GDM1 (cell line): ENCODE measurements at regions not wholly inside any gene's neighbourhood (a gene's known extent, or its start where the extent isn't known, plus 50 kb on each side); places are given as distances from the start of the nearest gene placed in this dataset.
"Not testable (repeated sequence)": the region's sequence is repeated elsewhere in the genome, so short reads cannot be mapped to it uniquely, and the experiment has no call there.

Source experiments
- DNase-seq: peaks from one replicate; lab custom pipeline; 2025; lab: John Stamatoyannopoulos, UW

DNA sequence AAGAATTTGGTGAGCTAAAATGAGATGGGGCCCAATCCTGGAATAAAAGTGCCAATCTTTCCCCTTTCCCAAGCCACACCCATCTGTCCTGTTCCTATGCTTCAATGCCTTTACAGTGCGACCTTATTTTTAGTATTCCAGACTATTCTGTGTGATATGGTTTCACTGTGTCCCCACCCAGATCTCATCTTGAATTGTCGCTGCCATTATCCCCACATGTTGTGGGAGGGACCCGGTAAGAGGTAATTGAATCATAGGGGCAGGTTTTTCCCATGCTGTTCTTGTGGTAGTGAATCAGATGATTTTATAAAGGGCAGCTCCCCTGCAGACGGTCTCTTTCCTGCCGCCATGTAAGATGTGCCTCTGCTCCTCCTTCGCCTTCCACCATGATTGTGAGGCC lies 129.3 kb upstream of the KIF26B start:
- no peak for DNase-seq

DNA sequence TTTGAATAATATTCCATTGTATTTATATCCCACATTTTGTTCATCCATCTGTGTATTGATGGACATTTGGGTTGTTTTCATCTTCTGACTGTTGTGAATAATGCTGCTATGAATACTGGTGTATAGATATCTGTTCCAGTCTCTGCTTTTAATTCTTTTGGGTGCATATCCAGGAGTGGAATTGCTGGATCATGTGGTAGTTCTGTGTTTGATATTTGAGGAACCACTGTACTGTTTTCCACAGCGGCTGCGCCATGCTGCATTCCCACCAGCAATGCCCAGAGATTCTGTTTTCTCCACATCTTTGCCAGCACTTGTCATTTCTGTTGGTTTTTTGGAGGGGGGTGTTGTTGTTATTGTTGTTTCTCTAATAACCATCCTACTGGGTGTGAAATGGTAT lies 131.6 kb upstream of the KIF26B start:
- DNase-seq, result no peak

DNA sequence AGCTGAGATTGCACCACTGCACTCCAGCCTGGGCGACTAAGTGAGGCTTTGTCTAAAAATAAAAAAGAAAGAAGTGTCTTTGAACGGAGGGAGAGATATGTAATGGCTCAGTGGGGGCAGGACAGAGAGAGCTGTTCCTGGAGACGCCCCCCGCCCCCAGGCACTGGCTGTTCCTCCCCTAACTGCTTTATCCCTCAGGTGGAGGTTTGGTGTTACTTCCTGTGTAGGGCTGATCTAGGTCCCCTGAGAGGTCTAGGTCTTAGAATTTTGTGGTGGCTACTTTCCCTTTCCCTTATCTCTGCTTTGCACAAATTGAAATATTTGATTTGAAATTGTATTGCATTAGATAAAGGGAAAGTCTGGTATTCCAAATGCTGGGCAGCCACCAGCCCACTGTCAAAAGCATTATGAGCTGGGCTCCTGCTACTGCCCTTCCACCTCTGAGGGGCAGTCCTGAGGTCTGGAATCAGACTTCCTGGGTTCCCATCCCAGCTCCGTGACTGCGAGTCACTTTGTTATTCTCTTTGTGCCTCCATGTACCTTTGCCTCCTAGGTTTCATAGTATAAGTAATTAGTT lies 134.8 kb upstream of the KIF26B start:
- no peak for DNase-seq

DNA sequence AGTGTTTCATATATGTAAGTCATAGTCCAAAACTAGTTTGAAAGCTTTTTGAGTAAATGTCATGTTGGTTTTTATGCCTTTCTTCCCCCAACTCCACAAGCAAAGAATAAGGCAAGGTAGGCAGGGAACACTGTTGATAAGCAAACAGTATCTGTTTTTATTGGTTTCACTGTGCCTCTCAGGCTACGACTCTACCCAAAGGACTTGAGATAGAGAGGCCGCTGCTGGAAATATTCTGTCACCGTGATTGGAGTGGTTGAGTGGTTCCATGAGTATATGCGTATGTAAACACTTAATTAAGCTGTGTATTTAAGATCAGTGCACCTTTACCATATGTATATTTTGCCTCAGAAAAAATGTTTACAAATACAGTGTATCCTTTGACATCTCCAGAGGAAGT lies 138.1 kb upstream of the KIF26B start:
- no peak for DNase-seq

DNA sequence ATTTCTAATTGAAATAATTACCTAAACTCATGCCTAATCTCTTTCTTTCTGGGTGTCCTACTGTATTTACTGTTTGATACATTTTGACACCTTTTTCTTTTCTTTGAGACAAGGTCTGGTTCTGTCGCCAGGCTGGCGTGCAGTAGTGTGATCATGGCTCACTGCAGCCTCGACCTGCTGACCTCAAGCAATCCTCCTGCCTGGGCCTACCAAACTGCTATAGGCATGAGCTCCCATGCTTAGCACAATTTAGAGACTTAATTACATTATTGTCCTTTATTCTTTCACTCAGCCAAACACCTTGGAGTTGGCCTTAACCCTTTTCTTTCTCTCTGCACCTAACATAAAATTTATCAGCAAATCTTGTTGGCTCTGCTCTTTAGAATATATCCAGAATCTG lies 139.8 kb upstream of the KIF26B start:
- no peak for DNase-seq

DNA sequence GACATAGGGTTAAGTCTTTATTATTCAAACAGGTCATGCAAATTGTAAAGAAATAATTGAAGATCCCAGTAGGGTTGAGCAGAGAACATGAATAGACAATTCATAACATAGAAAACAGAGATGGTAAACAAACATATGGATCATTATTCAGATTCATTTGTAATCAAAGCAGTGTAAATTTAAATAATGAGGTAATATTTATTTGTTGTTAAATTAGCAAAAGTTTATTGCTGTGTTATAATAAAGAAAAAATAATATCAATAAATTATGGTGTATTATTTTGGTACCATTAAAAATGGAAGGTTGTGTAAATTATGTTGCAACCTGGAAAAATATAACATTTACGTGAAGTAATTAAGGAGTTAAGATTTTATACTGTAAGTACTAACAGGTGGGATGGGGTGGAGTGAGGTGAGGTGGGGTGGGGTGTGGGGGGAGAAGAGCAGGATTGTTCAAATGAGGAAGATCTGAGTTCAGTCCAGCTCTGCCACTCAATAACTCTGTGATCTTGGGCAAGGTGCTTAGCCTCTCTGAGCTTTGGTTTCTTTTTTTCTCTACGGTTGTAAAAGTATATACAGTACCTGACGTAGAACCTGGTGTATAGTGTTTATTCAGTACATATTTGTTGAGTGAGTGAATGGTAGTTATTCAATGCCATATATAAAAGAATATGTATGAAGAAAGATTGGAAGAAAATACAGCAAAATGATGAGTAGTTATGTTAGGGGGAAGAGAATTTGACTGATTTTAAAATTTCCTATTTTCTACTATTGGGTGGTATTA lies 140.3 kb upstream of the KIF26B start:
- no peak for DNase-seq

DNA sequence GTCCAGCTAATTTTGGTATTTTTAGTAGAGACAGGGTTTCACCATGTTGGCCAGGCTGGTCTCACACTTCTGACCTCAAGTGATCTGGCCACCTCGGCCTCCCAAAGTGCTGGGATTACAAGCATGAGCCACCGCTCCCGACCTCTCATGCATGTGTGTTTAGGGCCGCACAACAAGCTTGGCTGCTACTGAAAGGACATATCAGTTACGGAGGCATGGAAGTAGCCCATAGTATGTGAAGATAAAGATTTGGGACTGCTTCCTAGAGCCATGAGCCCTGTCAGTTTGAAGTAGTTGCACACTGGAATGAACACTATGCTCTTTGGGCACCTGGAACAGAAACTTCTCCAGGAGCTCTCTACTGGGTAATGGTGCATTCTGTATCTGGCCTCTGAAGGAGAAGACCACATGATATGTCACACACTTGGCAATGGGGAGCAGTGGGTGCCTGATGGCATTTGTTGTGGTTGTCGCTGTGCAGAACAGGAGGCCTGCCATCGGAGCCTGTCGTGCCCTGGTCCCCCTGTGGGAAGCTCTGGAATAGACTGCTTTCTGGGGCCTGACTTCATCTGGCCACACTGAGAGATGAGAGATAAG lies 144.7 kb upstream of the KIF26B start:
- no peak for DNase-seq

DNA sequence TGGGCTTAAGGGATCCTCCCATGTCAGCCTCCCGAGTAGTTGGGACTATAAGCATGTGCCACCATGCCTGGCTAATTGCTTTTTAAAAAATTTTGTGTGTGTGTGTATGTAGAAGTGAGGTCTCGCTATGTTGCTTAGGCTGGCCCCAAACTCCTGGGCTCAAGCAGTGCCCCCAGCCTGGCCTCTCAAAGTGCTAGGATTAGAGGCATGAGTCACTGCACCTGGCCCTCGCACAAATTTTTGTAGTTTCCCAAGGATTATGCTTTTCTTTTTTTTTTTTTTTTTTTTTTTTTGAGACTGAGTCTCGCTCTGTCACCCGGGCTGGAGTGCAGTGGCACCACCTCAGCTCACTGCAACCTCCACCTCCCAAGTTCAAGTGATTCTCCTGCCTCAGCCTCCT lies 144.4 kb upstream of the HNRNPU start:
- DNase-seq, result no peak

DNA sequence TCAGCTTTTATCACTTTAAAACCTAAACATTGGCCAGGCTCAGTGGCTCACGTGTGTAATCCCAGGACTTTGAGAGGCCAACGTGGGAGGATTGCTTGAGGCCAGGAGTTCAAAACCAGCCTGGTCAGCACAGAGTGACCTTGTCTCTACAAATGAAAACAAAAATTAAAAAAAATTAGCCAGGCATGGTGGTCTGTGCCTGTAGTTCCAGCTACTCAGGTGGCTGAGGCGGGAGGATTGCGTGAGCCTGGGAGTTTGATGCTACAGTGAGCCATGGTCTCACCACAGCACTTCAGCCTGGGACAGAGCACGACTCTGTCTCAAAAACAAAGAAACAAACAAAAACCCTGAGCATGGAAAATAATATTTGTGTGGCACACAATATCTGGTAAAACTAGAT lies 143.5 kb upstream of the HNRNPU start:
- DNase-seq, result no peak

DNA sequence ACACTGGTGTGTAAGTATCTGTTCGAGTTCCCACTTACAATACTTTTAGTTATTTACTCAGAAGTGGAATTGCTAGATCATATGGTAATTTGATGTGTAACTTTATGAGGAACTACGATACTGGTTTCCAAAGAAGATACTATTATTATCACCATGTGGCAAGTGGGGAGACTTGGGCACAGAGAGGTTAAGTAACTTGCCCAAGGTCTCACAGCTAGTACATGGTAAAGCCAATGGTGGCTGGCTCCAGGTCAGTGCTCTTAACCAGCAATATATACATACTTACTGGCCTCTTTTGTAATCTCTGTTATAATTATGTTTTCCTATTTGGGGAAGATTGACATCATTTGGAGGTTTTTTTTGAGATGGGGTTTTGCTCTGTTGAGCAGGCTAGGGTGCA lies 138.9 kb upstream of the HNRNPU start:
- no peak for DNase-seq

DNA sequence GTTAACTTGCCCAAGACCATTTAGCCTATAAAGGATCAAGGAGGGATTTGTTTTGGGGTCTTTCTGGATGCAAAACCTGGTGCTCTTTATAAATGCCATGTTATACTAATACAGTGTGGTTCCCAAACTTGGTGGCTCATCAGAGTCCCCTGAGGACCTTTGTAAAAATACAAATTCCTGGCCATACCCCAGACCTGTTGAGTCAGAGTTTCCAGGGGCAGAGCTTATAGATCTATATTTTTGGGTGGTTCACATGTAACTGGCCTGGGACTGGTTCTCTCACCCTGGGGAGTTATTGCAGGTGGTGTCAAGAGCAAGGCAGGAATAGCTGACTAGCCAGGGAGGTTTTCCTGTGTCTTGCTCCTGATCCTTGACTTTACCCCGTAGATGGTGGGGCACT lies 136.9 kb upstream of the HNRNPU start:
- DNase-seq, result no peak

DNA sequence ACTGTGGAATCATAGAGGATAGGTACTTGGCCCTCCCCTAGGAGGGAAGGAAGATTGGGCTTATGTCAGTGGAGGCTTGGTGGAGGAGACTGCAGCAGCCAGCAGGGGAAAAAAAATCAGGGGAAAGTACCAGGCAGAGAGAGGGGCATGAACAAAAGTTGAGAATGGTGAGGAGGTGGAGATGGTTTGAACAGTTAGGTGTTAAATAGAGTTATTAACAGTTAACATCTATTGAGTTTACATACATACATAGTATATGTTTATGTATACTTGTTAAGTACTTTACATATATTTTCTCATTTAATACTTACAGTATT lies 136.5 kb upstream of the HNRNPU start:
- DNase-seq, result no peak

DNA sequence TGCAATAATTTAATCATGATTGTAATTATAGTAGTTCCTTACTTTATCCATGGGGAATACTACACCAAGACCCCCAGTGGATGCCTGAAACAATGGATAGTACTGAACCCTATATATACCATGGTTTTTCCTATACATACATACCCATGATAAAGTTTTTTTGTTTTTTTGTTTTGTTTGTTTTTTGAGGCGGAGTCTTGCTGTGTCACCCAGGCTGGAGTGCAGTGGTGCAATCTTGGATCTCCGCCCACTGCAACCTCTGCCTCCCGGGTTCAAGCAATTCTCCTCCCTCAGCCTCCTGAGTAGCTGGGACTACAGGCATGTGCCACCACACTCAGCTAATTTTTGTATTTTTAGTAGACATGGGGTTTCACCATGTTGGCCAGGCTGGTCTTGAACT lies 135.3 kb upstream of the HNRNPU start:
- not testable (repeated sequence) for DNase-seq

DNA sequence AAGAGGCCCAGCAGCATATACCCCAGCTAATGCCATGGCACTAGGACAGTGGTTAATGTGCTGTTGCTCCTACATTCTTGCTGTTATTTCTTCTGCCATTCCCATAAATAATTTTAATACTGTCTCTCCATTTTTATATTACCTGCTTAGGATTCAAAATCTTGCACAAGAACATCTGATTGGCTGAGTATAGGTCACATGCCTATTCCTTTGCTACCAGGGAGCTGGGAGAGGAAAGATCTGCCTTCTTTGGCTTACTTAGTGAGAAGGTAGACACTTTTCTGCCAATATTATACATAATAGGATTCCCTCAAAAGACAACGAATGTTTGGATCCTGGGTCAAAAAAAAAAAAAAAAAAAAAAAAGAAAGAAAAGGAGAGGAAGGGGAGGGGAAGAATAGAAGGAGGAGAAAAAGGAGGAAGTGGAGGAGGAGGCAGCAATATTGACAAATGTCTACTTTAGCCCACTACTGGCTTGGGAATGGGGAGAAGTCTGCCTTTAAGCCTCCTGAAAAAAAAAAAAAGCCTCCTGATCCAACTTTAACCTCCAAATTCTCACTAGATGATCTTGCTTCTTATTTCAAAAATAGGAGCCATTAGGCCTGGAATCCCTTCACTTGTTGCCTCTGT lies 134.5 kb upstream of the HNRNPU start:
- no peak for DNase-seq

DNA sequence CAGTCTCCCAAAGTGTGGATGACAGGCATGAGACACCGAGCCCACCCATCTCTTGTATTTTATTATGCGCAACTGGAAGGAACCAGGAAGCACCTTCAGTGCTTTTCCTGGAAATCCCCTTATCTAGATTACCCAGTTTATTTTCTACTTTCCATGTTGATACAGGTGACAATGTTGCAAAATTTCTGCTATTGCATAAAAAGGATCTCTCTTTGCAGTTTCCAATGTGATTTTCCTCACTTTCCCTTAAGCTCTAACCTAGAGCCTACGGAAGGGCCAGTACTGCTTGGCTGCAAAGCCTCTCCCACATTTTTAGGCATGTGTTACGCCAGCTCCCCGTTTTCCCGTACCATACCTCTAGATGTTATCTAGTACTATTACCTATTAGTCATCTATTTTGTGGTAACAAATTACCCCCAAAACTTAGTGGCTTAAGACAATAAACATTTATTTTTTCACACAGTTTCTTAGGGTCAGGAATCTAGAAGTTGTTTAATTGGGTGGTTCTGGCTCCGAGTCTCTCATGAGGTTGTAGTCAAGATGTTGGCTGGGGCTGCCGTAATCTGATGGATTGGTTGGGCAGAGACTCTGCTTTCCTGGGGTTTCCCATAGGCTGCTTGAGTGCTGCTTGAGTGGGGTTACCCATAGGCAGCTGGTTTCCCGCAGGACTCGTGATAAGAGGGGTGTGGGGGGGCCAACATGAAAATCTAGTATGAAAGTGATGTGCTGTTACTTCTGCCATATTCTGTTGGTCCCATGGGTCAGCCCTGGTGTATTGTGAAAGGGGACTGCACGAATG lies 131.5 kb upstream of the HNRNPU start:
- DNase-seq, result no peak

DNA sequence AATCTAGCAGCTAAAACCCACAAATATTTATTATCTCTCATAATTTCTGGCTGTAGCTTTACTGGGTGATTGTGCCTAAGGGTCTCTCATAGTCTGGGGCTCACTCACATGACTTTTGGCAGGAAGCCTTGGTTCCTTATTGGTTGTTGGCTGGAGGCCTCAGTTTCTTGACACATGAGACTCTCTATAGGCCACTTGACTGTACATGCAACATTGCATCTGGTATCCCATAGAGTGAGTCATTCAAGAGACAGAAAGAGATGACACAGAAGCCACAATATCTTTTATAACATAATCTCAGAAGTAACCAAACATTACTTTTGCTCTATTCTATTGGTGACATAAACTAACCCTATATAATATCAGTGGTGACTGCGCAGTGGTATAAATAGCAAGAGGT lies 128.5 kb upstream of the HNRNPU start:
- DNase-seq, result no peak

DNA sequence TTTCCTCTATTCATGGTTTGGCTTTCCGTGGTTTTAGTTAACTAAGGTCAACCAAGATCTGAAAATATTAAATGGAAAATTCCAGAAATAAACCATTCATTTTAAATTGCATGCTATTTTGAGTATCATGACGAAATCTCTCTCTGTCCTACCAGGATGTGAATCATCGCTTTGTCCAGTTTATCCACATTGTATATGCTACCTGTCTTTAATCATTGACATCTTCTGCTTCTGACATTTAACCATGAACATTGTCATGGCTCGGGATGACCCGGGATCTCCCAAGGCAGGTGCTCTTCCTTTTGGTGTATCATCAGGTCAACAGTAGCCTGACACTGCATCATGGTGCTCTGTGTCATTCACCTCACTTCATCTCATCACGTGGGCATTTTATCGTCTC lies 125.5 kb upstream of the HNRNPU start:
- DNase-seq, result no peak

DNA sequence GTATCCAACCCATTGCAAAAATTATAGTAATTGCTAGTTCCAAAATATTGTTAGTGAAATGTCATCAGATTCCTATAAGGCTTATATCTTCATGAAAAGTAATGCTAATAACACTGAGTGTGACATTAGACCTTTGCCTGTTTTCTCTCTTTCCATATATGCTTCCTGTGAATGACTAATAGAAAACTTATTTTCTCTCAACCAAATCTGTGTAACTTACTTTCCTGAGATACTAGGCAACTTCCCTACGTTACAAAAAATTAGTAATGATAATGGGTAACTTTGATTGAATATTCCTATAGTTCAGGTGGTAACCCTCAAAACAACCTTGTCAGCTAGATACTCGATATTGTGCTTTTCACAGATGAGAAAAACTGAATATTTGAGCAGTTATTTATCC lies 124.2 kb upstream of the HNRNPU start:
- DNase-seq, result no peak

DNA sequence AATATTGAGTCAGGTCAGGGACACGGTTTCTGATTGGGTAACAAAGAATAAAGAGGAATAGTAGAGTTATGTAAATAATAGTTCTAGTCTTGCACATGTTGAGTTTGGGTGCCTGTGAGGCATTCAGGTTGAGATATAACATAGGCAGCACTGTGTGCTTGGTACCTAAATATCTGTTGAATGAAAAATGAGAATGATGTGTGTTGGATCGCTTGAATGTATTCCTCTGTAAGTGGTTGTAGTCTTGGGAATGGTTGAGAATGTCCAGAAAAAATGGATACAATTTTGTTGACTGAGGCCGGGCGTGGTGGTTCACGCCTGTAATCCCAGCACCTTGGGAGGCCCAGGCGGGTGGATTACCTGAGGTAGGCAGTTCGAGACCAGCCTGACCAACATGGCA lies 116.3 kb upstream of the HNRNPU start:
- DNase-seq, result no peak

DNA sequence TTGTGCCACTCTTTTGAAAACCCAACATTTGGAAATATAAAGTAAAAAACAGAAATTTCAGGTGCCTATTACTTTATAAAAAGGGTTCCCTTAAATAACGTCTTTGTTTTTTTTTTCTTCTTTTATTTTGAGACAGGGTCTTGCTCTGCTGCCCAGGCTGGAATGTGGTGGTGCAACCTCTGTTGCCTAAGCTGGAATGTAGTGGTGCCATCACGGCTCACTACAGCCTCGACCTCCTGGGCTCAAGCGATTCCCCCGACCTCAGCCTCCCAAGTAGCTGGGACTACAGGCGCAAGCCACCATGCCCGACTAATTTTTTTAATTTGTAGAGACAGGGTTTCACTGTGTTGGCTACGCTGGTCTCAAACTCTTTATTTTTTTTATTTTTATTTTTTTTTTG lies 110.2 kb upstream of the HNRNPU start:
- DNase-seq, result no peak

DNA sequence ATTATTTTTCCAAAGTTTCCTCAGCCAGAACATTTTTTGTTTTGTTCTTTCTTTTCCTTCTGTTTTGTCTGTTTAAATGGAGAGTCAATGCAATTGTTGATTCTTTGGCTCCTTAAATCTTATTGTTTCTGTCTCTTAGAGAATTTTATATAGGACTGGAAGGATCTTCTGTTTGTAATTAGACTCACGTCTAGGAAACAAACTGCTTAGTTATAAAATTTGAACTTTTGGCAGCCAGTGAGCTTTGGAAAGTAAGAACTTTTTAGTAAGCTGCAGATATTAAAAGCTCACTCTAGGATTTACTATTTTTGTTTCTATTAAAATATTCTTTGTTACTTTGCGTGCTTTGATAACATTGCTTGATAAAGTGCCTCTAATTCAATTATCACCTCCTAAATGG lies 109.8 kb upstream of the HNRNPU start:
- no peak for DNase-seq

DNA sequence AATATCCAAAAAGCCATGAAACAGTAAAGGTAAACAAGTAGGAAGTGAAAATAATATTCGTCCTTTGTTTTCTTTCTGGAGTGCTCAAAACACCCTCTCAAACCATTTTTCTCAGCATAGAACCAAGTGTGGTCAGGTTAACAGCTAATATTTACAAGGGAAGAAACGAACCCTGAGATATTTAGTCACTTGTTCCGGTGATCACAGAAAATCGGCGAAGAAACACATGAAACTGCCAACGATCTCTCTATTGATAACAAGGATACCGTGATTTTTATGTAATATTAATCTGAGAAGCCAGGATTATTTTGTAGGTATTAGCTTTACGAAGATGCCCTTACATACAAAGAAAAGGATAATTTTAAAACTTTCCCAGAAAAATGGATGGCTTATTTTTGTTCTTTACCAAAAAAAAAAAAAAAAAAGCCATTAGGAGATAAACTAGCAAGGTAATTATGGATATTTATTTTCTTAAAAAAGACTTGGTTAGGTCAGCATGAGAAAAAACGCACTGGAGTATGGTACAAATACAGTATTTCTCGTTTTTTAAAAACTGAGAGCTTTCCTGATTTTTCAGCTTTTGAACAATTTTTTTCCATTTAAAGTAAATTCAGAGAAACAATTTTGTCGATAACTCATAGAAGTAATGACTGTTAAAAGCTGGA lies 107.3 kb upstream of the HNRNPU start:
- DNase-seq, result no peak
